GM21381 (cell line): ENCODE measurements at regions not wholly inside any gene's neighbourhood (a gene's known extent, or its start where the extent isn't known, plus 50 kb on each side); places are given as distances from the start of the nearest gene placed in this dataset.

Source experiments
- ATAC-seq: cut with Tn5 transposase; IDR thresholded peaks from one replicate; pipeline ENCODE4 v1.9.1; 2021; ENCODE audit warnings: mild to moderate bottlenecking, moderate library complexity; ENCODE audit not compliant: unreplicated experiment

GRCh38 chr1:34597877-34598514, 156.9 kb upstream of the GJB5 start:
- no peak for ATAC-seq

DNA sequence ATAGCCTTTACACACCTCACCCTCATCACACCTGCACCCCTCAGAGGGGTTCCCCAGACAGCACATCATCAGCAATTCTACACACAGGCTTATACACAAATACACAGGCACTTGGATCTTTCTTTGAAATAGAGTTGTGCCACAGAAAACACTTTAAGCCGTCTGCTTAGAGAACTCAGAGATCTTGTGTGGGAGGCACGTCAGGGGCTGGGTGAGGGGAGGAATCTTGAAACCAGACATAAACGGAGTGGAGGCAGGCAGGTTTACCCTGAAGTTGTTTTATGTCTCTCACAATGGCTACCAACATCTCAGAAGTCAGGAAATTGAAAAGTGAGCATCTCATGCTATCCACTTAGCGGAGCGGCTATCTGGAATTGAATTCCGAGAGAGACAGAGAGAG, 151.9 kb upstream of the GJB5 start:
- no peak for ATAC-seq

- no peak for ATAC-seq
These were observed 151.3 kb upstream of the GJB5 start for GRCh38 chr1:34603594-34603993.

- ATAC-seq, result no peak
These were observed 148.3 kb upstream of the GJB5 start for GRCh38 chr1:34606504-34606903.

DNA sequence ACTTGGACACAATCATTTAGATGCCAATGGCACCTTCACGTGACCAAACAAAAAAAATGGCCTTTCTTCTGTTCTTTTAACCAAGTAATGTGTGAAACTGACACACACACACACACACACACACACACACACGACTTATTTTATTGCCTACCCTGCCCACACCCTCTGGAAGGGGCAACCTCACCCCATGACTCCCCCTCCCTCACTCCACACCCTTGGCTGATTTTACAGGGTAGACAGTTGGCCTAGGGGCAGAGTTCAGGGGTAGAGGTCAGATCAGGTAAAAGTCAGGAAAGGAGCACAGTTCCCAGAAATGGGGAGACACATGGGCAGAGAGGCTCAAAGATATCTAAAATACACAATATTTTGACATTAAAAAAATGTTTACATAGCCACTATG, 144.8 kb upstream of the GJB5 start:
- no peak for ATAC-seq

DNA sequence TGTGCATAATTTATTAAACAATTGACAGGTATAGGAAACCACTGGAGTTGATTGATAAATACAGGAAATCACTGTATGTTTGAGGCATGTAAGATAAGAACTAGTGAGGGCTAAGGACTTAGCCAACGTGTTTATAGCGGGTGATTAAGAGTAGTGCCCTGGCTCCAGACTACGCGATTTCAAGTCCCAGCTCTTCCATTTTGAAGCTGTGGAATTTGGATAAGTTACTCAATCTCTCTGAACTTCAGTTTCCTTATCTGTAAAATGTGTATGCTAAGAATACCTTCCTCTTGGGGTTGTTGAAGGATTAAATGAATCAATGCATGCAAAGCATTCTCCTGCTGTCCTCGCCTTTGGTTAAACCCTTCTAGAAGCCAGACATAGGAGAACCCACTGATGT, 143.3 kb upstream of the GJB5 start:
- no peak for ATAC-seq

- no peak for ATAC-seq
These were observed 142.6 kb upstream of the GJB5 start for GRCh38 chr1:34612091-34612827.

DNA sequence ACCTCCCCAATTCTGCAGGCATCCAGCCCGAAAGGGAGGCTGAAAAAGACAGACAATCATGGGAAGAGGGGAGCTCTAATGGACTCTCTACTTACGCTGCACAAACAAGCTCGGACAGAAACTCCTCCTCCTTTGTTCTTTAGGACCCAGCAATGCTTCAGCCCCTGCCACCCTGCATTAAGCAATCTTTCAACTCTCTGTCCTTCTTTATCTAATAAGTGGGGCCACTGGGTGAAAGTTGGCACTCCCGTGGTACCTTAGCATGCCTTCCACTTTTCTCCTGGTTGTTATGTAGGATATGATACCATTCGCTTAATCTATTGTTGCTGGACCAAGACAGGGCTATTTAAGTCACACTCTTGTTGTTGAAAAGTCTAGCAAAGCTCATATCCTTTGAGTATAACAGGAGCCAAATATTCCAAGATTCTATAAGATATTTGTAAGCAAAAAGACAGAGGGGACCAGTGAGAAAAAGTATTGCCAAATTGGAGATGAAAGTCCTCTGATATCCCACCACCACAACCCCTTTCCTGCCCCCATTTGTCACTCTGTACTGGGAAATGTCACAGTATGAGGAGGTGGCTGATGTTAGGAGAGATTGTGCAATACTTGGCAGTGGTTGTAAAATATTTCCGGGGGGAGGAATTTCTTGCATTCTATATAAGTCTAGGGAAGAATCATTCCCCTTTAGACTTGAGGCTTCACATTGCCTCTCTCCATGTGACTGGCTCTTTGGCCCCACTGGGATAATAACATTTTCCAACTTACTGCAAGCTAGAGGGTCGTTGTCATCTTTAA, 137.3 kb upstream of the GJB5 start:
- no peak for ATAC-seq

GRCh38 chr1:34618381-34618780, 136.5 kb upstream of the GJB5 start:
- ATAC-seq, result no peak

GRCh38 chr1:34619256-34619655, 135.6 kb upstream of the GJB5 start:
- ATAC-seq, result no peak

GRCh38 chr1:34621916-34622315, 132.9 kb upstream of the GJB5 start:
- ATAC-seq, result no peak

DNA sequence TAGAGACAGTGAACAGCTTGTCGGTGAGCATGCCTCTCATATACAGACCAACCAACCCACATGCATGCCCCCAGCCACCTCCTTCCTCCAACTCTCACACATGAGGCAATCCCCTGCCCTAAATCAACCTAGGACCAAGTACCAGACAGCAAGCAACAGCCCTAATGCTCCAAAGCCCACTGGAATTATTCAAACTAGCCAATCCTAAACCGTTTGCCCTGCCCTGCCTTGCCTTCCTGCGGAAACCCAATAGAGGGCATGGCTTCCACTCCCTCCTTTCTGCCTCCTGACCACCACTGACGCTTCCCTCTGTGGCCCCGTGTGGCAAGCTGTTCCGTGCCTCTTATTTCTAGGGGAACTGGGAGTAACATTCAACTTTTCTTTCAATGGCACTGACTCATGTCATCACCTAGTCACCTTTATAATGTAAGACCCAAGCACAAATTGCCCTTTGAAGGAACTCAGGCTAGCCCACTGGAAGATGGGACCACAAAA, 129.3 kb upstream of the GJB5 start:
- ATAC-seq, result no peak

- ATAC-seq, result no peak
These were observed 127.2 kb upstream of the GJB5 start for GRCh38 chr1:34627465-34628240.

- no peak for ATAC-seq
These were observed 123.7 kb upstream of the GJB5 start for GRCh38 chr1:34631126-34631525.

DNA sequence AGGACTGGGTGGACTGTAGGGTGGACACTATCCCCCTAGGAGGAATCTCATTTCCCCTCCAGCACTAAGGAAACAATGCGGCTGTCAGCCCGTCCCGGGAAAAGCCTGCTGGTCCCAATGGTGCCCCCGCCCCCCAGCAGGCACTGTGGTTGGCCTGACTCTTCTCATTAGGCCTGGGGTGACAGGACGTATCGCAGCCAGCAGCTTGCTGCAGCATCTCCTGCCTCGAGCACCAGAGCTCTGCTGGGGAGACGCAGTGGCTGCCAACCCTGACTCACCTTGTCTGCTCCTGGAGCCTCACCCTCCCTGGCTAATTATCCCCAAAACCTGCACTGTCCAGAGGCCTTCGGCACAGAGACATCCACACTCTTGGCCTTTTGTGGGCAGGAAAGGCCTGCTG, 115.1 kb upstream of the GJB5 start:
- no peak for ATAC-seq

DNA sequence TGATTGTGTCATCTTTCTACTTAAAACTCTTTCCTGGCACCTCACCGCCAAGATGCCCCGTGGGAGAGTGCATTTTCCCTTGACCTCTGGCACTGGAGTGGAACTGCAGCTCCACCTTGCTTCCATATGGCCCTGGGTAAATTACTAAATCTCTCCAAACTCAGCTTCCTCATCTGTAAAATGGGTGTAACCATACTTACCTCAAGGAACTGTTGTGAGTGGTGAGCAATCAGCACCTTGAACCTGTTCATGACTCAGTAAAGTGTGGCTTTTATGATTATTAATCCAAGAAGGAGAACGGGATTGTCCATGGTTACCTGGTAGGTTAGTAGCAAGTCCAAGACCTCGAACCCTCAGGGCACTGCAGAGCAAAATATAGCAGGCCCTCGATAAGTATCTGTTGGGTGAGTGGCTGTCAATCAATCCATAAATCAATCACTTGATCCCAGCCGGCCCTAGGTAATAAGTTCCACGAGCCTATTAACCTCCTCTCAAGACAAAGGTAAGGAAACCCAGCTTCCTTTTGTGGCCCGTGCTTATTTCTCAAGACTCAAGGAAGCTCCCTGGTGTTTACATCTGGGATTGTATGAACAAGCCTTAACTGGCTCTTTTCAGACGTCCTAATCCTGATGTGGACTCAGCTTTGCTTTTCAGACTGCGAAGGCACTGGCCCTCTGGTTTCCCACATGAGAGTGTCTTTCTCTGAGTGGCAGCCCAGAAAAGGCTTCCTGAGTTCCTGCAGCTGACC, 114.0 kb upstream of the GJB5 start:
- ATAC-seq, result no peak

DNA sequence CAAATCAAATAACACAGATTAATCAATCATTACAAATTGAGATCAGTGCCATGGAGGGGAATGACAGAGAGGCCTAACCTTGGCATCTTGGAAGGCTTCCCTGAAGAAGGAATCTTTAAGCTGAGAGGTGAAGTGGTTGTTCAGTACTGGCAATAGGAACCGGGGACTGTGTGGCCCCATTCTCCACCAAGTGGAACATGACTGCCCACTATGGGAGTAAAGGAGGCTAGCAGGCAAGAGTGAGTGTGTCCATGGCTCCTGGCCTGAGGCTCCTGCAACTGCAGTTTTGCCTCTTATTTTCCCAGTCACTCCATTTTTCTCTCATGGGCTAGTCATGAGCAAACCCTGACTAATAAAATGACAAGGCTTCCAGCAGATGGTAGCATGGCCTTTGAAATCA, 112.2 kb upstream of the GJB5 start:
- ATAC-seq, result no peak

DNA sequence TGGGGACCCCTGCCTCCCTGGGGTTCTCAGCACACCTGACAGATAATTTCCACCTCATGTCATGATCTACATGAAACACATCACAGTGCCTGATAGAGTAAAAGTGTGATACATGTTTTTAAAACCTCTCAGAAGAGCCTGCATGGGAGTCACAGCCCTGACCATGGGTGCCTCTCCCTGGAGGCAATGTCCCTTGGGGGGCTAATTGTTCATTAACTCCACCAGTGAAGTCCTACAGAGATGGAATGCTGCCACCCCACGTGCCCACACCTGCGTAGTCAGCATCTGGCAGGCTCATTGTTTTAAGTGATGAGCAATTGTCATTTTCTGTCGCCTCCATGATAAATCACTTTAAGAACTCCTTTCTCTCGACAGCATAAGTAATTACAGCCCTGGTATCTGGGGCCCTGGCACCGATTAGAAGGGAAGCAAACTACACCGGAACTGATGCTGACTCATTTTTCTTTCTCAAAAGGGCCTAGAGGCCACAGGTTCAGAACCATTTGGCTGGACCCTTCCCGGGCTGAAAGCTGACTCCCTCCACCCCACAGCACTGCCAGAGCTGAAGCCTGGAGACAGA, 109.6 kb upstream of the GJB5 start:
- no peak for ATAC-seq

GRCh38 chr1:34645919-34646318, 108.9 kb upstream of the GJB5 start:
- ATAC-seq, result no peak

GRCh38 chr1:34648501-34648900, 106.3 kb upstream of the GJB5 start:
- no peak for ATAC-seq
